ENCODE measurements at regions not wholly inside any gene's neighbourhood (a gene's known extent, or its start where the extent isn't known, plus 50 kb on each side); places are given as distances from the start of the nearest gene placed in this dataset.

DNA sequence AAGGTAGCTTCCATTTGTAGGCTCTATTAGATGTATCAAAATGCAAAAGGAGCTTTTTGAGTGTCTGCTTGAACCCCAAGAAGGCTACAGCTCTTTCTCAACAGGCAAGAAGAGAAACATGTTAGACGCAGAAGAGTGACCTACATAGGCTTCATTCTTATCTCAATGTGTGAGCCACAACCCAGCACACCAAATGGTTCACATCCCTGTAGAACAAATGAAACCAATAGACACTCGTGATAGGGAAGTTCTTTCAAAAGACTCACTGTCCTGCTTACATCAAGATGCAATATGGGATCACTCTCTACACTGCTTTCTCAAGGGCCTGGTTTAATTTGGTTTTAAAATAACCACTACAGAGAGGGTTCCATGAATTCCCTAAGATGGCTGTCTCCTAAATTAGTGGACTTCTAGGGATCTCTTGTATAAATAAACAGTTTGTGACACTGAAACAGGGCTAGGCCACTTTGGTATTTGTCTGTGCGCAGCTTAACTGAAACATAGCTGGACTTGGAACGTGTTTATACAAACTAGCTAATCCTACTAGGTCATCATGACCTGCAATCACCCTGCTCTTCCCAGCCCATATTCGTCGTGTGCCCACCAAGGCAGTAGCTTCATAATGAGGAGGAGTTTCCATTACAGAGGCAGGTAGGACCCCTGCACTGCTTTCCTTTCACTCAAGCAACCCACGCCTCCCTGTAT is 225.4 kb upstream of the PREP start:
- DNase-seq: no peak

GRCh38 chr6:105626295-105627158 is 223.6 kb upstream of the PREP start:
- WGBS (ENCODE audit: insufficient coverage): no CpG with 5 or more reads among the region's 2 CpGs
- no peak overlapping the region for H3K4me3 ChIP-seq (replicated peaks in 1 of 3; ENCODE audit: low read depth in 2 of 3, low read length in 3 of 3)
- no peaks in the 10 kb centered on the region for H4K20me1 ChIP-seq (ENCODE audit: insufficient read depth, low read length)
- H3K4me1 ChIP-seq (ENCODE audit: control insufficient read depth in 1 of 2, insufficient read depth in 2 of 2, low read length in 2 of 2): no peaks in the 10 kb centered on the region
- H3K4me1 Mint-ChIP-seq: no peaks in the 10 kb centered on the region
- H3K9me3 Mint-ChIP-seq: peaks cover 1 to 13% (median 5%) of the 10 kb centered on the region in 7 donors
- H3K27ac Mint-ChIP-seq: no peak overlapping the region
- H3K27me3 Mint-ChIP-seq (ENCODE audit: low read depth in 3 of 3): peaks cover 0 to 8% (median 3%) of the 10 kb centered on the region in 3 donors
- H3K27ac ChIP-seq (ENCODE audit: low read depth in 1 of 2, low read length in 2 of 2): no peak overlapping the region
- no peaks in the 10 kb centered on the region for H3K27me3 ChIP-seq (ENCODE audit: control insufficient read depth in 2 of 2, insufficient read depth in 2 of 2, low read length in 2 of 2)
- no peak overlapping the region for H3K4me3 Mint-ChIP-seq
- no peak overlapping the region for H2AFZ ChIP-seq (ENCODE audit: insufficient read depth, low read depth, low read length, poor library complexity, severe bottlenecking)
- no peaks in the 10 kb centered on the region for H3K9me3 ChIP-seq (replicated peaks in 1 of 2; ENCODE audit: control insufficient read depth in 1 of 2, insufficient read depth in 1 of 2, low read length in 2 of 2)
- H3K4me2 ChIP-seq (replicated peaks; ENCODE audit: extremely low read depth, low read length, poor library complexity, severe bottlenecking): no peak overlapping the region
- no peaks in the 10 kb centered on the region for H3K79me2 ChIP-seq (ENCODE audit: insufficient read depth, low read length)
- intact Hi-C loops (cut with micrococcal nuclease): no loop called here
- no peaks in the 10 kb centered on the region for H3K36me3 Mint-ChIP-seq
- no peak for DNase-seq
- no peaks in the 10 kb centered on the region for H3K36me3 ChIP-seq (replicated peaks in 1 of 2; ENCODE audit: control insufficient read depth in 1 of 2, insufficient read depth in 2 of 2, low read length in 2 of 2)
- TF ChIP-seq, protein P1, sequence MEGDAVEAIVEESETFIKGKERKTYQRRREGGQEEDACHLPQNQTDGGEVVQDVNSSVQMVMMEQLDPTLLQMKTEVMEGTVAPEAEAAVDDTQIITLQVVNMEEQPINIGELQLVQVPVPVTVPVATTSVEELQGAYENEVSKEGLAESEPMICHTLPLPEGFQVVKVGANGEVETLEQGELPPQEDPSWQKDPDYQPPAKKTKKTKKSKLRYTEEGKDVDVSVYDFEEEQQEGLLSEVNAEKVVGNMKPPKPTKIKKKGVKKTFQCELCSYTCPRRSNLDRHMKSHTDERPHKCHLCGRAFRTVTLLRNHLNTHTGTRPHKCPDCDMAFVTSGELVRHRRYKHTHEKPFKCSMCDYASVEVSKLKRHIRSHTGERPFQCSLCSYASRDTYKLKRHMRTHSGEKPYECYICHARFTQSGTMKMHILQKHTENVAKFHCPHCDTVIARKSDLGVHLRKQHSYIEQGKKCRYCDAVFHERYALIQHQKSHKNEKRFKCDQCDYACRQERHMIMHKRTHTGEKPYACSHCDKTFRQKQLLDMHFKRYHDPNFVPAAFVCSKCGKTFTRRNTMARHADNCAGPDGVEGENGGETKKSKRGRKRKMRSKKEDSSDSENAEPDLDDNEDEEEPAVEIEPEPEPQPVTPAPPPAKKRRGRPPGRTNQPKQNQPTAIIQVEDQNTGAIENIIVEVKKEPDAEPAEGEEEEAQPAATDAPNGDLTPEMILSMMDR (IDR thresholded peaks at IDR 0.05): no peak
- H3K9ac ChIP-seq (ENCODE audit: insufficient read depth, low read length, poor library complexity, severe bottlenecking): no peak overlapping the region

More for the DNA sequence above, 225.4 kb upstream of the PREP start:
- Histone ChIP-seq H3K27ac (ENCODE audit: low read depth in 1 of 2, low read length in 2 of 2) (no peak overlapping the region), H3K79me2 (ENCODE audit: insufficient read depth, low read length) (no peaks in the 10 kb centered on the region), H3K4me2 (replicated peaks; ENCODE audit: extremely low read depth, low read length, poor library complexity, severe bottlenecking) (no peak overlapping the region), H3K9me3 (replicated peaks in 1 of 2; ENCODE audit: control insufficient read depth in 1 of 2, insufficient read depth in 1 of 2, low read length in 2 of 2) (peaks cover 0 to 3% of the 10 kb centered on the region in 2 donors), H2AFZ (ENCODE audit: insufficient read depth, low read depth, low read length, poor library complexity, severe bottlenecking) (no peak overlapping the region), H3K4me1 (ENCODE audit: control insufficient read depth in 1 of 2, insufficient read depth in 2 of 2, low read length in 2 of 2) (no peaks in the 10 kb centered on the region), H3K36me3 (replicated peaks in 1 of 2; ENCODE audit: control insufficient read depth in 1 of 2, insufficient read depth in 2 of 2, low read length in 2 of 2) (no peaks in the 10 kb centered on the region), H4K20me1 (ENCODE audit: insufficient read depth, low read length) (no peaks in the 10 kb centered on the region), H3K27me3 (ENCODE audit: control insufficient read depth in 2 of 2, insufficient read depth in 2 of 2, low read length in 2 of 2) (no peaks in the 10 kb centered on the region), H3K9ac (ENCODE audit: insufficient read depth, low read length, poor library complexity, severe bottlenecking) (no peak overlapping the region), H3K4me3 (replicated peaks in 1 of 3; ENCODE audit: low read depth in 2 of 3, low read length in 3 of 3) (no peak overlapping the region)
- Mint-ChIP-seq H3K27me3 (ENCODE audit: low read depth in 3 of 3) (peaks cover 0 to 10% (median 3%) of the 10 kb centered on the region in 3 donors), H3K4me1 (no peaks in the 10 kb centered on the region), H3K36me3 (no peaks in the 10 kb centered on the region), H3K27ac (no peak overlapping the region), H3K9me3 (peaks cover 2 to 18% (median 8%) of the 10 kb centered on the region in 7 donors), H3K4me3 (no peak overlapping the region)
- WGBS (ENCODE audit: insufficient coverage): 100% methylated on average over 2 of the region's 7 CpGs
- TF ChIP-seq, protein P1 (IDR thresholded peaks at IDR 0.05): no peak
- intact Hi-C loops (cut with micrococcal nuclease): no loop called here
